Neural cell (in vitro differentiated cells): ENCODE measurements at regions not wholly inside any gene's neighbourhood (a gene's known extent, or its start where the extent isn't known, plus 50 kb on each side); places are given as distances from the start of the nearest gene placed in this dataset.

Experiments used
- H2AFZ ChIP-seq: fragments of 200-600, 300-800 bp; sonication (generic), shearing (Covaris generic); 2 replicates; pipeline ENCODE4 v1.6.0; 2014; ENCODE audit warnings: low read depth, mild to moderate bottlenecking, antibody characterized with exemption, low read length, moderate library complexity
- H3F3A ChIP-seq: fragments of 200-600 bp; shearing (Covaris generic); 2 replicates; pipeline ENCODE4 v1.6.1; 2016; ENCODE audit warnings: mild to moderate bottlenecking, moderate library complexity, mixed read lengths, antibody characterized with exemption, low read length; ENCODE audit not compliant: insufficient read depth, poor library complexity, severe bottlenecking
- H3K27ac ChIP-seq: fragments of 200-600, 300-800 bp; sonication (generic), shearing (Covaris generic); 2 replicates; pipeline ENCODE4 v1.5.1; 2014; ENCODE audit warnings: mild to moderate bottlenecking, low read length, moderate library complexity
- H3K27me3 ChIP-seq: fragments of 300-800, 200-600 bp; sonication (generic), shearing (Covaris generic); 2 replicates; pipeline ENCODE4 v1.6.0; 2014; ENCODE audit warnings: mild to moderate bottlenecking, low read depth, low read length, moderate library complexity; ENCODE audit not compliant: insufficient read depth
- H3K36me3 ChIP-seq: fragments of 300-800, 200-600 bp; sonication (generic), shearing (Covaris generic); 2 replicates; pipeline ENCODE4 v1.5.1; 2014; ENCODE audit warnings: mild to moderate bottlenecking, antibody characterized with exemption, low read length, moderate library complexity; ENCODE audit not compliant: insufficient read depth
- H3K4me2 ChIP-seq: fragments of 300-800, 200-600 bp; sonication (generic), shearing (Covaris generic); 2 replicates; pipeline ENCODE4 v1.6.0; 2014; ENCODE audit warnings: mild to moderate bottlenecking, low read length
- H3K4me3 ChIP-seq: fragments of 300-800, 200-600 bp; sonication (generic), shearing (Covaris generic); 2 replicates; pipeline ENCODE4 v1.5.1; 2014; ENCODE audit warnings: mild to moderate bottlenecking, low read length, moderate library complexity
- H3K79me2 ChIP-seq: fragments of 200-600 bp; shearing (Covaris generic); replicated peaks from 2 replicates; pipeline ENCODE4 v1.6.0; 2014; ENCODE audit warnings: mild to moderate bottlenecking, low read length, moderate library complexity; ENCODE audit not compliant: insufficient read depth
- H3K9ac ChIP-seq: fragments of 300-800, 200-600 bp; sonication (generic), shearing (Covaris generic); 2 replicates; pipeline ENCODE4 v1.6.1; 2016; ENCODE audit warnings: mild to moderate bottlenecking, low read length, mixed read lengths
- H3K9me2 ChIP-seq: fragments of 200-600 bp; shearing (Covaris generic); 2 replicates; pipeline ENCODE4 v1.6.1; 2016; ENCODE audit warnings: mild to moderate bottlenecking, low read length, mixed read lengths; ENCODE audit not compliant: insufficient read depth
- H3K9me3 ChIP-seq: fragments of 200-600, 300-800 bp; sonication (generic), shearing (Covaris generic); 2 replicates; pipeline ENCODE4 v1.6.1; 2016; ENCODE audit warnings: mild to moderate bottlenecking, mixed run types, low read length, moderate library complexity, mixed read lengths
- H4K20me1 ChIP-seq: fragments of 200-600 bp; shearing (Covaris generic); 2 replicates; pipeline ENCODE4 v1.6.1; 2016; ENCODE audit warnings: mild to moderate bottlenecking, mixed run types; ENCODE audit not compliant: insufficient read depth
- EP300 ChIP-seq: fragments of 450-650 bp; conservative IDR thresholded peaks from 2 replicates; pipeline ENCODE4 v1.6.1; 2014; ENCODE audit warnings: antibody characterized with exemption, mild to moderate bottlenecking, moderate library complexity; ENCODE audit not compliant: poor library complexity, severe bottlenecking
- EZH2 ChIP-seq: fragments of 200-600, 300-800 bp; shearing (Covaris generic), sonication (generic); IDR thresholded peaks from 2 replicates; pipeline ENCODE4 v1.6.1; 2014; ENCODE audit warnings: antibody characterized with exemption, low read length, borderline replicate concordance, mild to moderate bottlenecking; ENCODE audit not compliant: insufficient read depth, poor library complexity, severe bottlenecking
- MXI1 ChIP-seq: fragments of 450-650 bp; conservative IDR thresholded peaks from 2 replicates; pipeline ENCODE4 v1.6.1; 2014; ENCODE audit warnings: antibody characterized with exemption, mild to moderate bottlenecking; ENCODE audit not compliant: poor library complexity, severe bottlenecking
- POLR2AphosphoS5 ChIP-seq: IDR thresholded peaks from 2 replicates; pipeline ENCODE4 v1.6.1; 2012
- RAD21 ChIP-seq: fragments of 450-650 bp; conservative IDR thresholded peaks from 2 replicates; pipeline ENCODE4 v1.6.1; 2014; ENCODE audit warnings: antibody characterized with exemption, mild to moderate bottlenecking, moderate library complexity
- SMC3 ChIP-seq: fragments of 450-650 bp; conservative IDR thresholded peaks from 2 replicates; pipeline ENCODE4 v1.6.1; 2014; ENCODE audit warnings: antibody characterized with exemption, mild to moderate bottlenecking, moderate library complexity; ENCODE audit not compliant: poor library complexity
- TAF1 ChIP-seq: IDR thresholded peaks from 2 replicates; pipeline ENCODE4 v1.6.1; 2012; ENCODE audit warnings: low read depth
- TF ChIP-seq, protein P1 (sequence below): IDR thresholded peaks from 2 replicates; pipeline ENCODE4 v1.6.1; 2012; ENCODE audit warnings: borderline replicate concordance
- TF ChIP-seq, protein P2 (sequence below): fragments of 450-650 bp; IDR thresholded peaks from 2 replicates; pipeline ENCODE4 v1.5.1; 2014; ENCODE audit warnings: antibody characterized with exemption, mild to moderate bottlenecking, moderate library complexity; ENCODE audit not compliant: poor library complexity, severe bottlenecking

DNA sequence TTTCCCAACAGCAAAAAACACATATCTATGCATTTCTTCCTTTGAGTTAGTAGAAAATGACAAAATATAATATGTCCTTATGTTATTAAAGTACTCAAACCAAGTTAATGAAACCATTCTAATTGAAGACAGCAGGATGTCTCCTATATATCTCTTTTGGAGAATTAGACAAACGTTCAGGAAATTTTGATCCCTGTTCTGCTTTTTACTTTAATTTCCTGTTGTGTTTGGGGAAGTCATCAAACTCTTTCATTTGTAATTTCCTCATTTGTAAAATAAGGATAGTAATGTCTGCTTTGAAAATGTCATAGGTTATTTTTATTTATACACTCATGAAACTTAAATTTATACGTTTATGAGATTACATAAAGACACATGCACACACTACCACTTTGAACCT is 281.8 kb upstream of the ANO5 start:
- no peaks in the 10 kb centered on the region for H3K9me3 ChIP-seq

DNA sequence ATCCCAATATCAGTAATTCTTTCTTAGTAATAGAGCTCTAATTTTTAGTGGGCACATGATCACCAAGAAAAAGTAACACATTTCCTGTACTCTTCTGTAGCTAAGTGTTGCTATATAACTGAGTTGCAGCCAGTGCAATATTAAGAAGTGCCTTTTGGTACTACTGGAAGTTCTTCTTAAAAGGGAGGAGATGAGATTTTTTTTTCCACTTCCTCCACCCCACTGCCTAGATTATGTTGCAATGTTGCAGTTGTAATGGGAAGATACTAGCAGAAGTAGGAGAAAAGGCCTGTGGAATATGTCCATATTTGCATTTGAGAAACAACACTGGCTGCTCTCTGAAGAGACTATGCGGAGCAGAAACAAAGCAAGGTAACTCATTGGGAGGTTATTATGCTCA is 280.6 kb upstream of the ANO5 start:
- no peaks in the 10 kb centered on the region for H4K20me1 ChIP-seq
- no peak overlapping the region for H3K9ac ChIP-seq
- H3K9me3 ChIP-seq: no peaks in the 10 kb centered on the region
- H3K4me2 ChIP-seq: no peak overlapping the region
- H3K9me2 ChIP-seq: no peaks in the 10 kb centered on the region
- TF ChIP-seq MXI1: no peak
- no peak for TF ChIP-seq EZH2
- no peak for TF ChIP-seq POLR2AphosphoS5
- TF ChIP-seq SMC3: no peak
- TF ChIP-seq TAF1: no peak
- H3K27ac ChIP-seq: no peak overlapping the region
- no peaks in the 10 kb centered on the region for H3F3A ChIP-seq
- H3K4me3 ChIP-seq: no peak overlapping the region
- no peak overlapping the region for H2AFZ ChIP-seq
- no peaks in the 10 kb centered on the region for H3K27me3 ChIP-seq
- no peaks in the 10 kb centered on the region for H3K36me3 ChIP-seq
- H3K79me2 ChIP-seq: no peaks in the 10 kb centered on the region

More for the DNA sequence above, 281.8 kb upstream of the ANO5 start:
- Histone ChIP-seq H3F3A (no peaks in the 10 kb centered on the region), H3K27ac (no peak overlapping the region), H3K27me3 (no peaks in the 10 kb centered on the region), H3K9ac (no peak overlapping the region), H3K36me3 (no peaks in the 10 kb centered on the region), H3K9me2 (no peaks in the 10 kb centered on the region), H3K4me2 (no peak overlapping the region), H2AFZ (no peak overlapping the region), H3K79me2 (no peaks in the 10 kb centered on the region), H4K20me1 (no peaks in the 10 kb centered on the region), H3K4me3 (no peak overlapping the region)
- TF ChIP-seq EZH2: no peak
- TF ChIP-seq MXI1: no peak
- no peak for TF ChIP-seq SMC3
- no peak for TF ChIP-seq RAD21
- TF ChIP-seq, protein P1, sequence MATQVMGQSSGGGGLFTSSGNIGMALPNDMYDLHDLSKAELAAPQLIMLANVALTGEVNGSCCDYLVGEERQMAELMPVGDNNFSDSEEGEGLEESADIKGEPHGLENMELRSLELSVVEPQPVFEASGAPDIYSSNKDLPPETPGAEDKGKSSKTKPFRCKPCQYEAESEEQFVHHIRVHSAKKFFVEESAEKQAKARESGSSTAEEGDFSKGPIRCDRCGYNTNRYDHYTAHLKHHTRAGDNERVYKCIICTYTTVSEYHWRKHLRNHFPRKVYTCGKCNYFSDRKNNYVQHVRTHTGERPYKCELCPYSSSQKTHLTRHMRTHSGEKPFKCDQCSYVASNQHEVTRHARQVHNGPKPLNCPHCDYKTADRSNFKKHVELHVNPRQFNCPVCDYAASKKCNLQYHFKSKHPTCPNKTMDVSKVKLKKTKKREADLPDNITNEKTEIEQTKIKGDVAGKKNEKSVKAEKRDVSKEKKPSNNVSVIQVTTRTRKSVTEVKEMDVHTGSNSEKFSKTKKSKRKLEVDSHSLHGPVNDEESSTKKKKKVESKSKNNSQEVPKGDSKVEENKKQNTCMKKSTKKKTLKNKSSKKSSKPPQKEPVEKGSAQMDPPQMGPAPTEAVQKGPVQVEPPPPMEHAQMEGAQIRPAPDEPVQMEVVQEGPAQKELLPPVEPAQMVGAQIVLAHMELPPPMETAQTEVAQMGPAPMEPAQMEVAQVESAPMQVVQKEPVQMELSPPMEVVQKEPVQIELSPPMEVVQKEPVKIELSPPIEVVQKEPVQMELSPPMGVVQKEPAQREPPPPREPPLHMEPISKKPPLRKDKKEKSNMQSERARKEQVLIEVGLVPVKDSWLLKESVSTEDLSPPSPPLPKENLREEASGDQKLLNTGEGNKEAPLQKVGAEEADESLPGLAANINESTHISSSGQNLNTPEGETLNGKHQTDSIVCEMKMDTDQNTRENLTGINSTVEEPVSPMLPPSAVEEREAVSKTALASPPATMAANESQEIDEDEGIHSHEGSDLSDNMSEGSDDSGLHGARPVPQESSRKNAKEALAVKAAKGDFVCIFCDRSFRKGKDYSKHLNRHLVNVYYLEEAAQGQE: no peak
- TF ChIP-seq EP300: no peak
- TF ChIP-seq, protein P2, sequence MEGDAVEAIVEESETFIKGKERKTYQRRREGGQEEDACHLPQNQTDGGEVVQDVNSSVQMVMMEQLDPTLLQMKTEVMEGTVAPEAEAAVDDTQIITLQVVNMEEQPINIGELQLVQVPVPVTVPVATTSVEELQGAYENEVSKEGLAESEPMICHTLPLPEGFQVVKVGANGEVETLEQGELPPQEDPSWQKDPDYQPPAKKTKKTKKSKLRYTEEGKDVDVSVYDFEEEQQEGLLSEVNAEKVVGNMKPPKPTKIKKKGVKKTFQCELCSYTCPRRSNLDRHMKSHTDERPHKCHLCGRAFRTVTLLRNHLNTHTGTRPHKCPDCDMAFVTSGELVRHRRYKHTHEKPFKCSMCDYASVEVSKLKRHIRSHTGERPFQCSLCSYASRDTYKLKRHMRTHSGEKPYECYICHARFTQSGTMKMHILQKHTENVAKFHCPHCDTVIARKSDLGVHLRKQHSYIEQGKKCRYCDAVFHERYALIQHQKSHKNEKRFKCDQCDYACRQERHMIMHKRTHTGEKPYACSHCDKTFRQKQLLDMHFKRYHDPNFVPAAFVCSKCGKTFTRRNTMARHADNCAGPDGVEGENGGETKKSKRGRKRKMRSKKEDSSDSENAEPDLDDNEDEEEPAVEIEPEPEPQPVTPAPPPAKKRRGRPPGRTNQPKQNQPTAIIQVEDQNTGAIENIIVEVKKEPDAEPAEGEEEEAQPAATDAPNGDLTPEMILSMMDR: no peak

DNA sequence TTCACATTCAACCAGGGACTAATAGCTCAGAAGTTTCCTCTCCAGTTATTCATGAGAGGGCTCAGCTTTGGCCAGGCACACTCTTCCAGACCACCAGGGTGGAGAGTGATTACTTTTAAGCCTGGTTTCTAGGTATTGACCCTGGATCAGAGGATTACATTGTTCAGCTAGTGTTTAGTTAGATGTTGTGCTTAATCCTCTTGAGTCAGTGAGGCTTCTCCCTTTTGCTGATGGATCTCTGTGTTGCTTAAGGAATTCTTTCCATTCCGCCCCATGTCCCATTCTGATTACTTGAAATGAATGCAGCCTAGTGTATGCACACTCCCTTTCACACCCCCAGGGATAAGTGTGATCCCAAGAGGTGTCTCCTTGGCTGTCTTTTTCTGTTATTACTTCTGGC is 271.7 kb upstream of the ANO5 start:
- H3K27me3 ChIP-seq: no peaks in the 10 kb centered on the region
- H2AFZ ChIP-seq: no peak overlapping the region
- H3K4me2 ChIP-seq: no peak overlapping the region
- no peak overlapping the region for H3K4me3 ChIP-seq
- H3K9me3 ChIP-seq: no peaks in the 10 kb centered on the region
- H3F3A ChIP-seq: no peaks in the 10 kb centered on the region
- TF ChIP-seq EP300: no peak
- TF ChIP-seq, protein P2: no peak
- TF ChIP-seq SMC3: no peak
- TF ChIP-seq TAF1: no peak
- TF ChIP-seq RAD21: no peak
- TF ChIP-seq, protein P1: no peak
- TF ChIP-seq POLR2AphosphoS5: no peak
- no peak for TF ChIP-seq EZH2
- no peak for TF ChIP-seq MXI1
- no peaks in the 10 kb centered on the region for H3K36me3 ChIP-seq
- no peak overlapping the region for H3K9ac ChIP-seq
- H3K27ac ChIP-seq: no peak overlapping the region
- no peaks in the 10 kb centered on the region for H3K79me2 ChIP-seq
- no peaks in the 10 kb centered on the region for H4K20me1 ChIP-seq
- no peaks in the 10 kb centered on the region for H3K9me2 ChIP-seq
